Umbilical cord (tissue), 1 donor: ENCODE measurements at regions not wholly inside any gene's neighbourhood (a gene's known extent, or its start where the extent isn't known, plus 50 kb on each side); places are given as distances from the start of the nearest gene placed in this dataset.
A peak's percentile ranks its signal among the peaks of the same experiment; 100 is the strongest.

Experiments used
- DNase-seq: peaks from one replicate; pipeline ENCODE4 v3.0.0-alpha.2; 2015; ENCODE audit warnings: low spot score

DNA sequence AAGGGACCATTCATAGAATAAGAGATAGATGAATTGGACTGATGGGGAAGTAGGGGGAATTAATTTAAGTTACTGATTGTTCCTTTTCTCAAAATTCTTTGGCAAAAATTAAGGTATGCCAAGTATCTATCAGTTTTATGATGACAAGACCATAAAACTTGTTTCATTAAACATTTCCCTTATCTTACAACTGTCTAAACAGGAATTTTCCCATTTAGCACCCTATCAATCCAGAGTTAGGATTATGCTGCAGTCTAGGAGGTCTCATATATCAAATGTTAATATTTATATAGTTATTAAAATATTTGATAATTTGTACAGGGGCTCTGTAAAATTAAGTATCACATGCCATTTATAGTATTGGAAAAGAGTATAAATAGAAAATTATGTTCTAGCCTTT is 51.5 kb upstream of the ARID1B start:
- no peak for DNase-seq

DNA sequence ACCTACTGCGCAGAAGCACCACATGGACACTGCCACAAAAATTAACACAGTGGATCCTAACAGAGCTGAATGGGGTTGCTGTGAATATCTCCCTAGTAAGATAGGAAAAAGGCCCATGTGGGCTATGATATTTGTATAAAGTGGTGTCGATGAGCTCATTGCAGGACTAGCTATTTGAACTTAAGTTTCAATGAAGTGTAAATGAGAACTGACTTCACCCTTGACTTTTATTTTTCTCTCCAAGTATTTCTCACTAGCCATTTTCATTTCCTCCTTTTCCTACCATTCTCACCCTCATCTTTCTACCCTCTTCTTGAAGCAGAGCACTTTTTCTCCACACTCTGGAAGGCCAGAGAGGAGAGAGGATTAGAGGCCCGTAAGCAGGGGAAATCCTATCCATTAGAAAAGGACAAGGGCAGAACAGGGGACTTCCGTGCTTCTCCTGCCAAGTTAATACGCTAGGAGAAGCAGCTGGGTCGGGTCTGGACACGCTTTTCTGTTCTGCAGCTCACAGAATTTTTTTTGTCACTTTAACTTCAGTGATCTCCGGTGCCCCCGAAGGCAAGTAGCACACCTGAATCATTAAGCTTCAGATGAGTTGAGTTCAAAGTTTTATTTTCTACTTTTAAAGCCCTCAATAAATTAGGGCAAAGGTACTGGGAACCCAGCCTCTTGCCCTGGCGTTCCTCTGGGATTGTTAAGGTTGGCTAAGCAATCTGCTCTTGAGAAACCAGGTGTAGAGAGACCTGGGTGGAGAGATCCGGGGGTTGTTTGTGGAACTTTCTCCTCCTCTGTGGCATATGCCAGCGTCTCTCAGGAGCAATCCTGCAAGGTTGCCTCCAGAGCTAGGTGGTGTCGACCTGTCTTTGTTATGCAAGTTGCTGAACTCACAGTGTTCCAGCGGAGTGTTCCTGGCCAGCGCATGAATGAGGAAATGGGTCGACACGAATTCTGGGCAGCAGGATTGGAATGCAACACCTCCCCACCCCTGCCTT is 56.2 kb upstream of the ARID1B start:
- peak; percentile 83 for DNase-seq

DNA sequence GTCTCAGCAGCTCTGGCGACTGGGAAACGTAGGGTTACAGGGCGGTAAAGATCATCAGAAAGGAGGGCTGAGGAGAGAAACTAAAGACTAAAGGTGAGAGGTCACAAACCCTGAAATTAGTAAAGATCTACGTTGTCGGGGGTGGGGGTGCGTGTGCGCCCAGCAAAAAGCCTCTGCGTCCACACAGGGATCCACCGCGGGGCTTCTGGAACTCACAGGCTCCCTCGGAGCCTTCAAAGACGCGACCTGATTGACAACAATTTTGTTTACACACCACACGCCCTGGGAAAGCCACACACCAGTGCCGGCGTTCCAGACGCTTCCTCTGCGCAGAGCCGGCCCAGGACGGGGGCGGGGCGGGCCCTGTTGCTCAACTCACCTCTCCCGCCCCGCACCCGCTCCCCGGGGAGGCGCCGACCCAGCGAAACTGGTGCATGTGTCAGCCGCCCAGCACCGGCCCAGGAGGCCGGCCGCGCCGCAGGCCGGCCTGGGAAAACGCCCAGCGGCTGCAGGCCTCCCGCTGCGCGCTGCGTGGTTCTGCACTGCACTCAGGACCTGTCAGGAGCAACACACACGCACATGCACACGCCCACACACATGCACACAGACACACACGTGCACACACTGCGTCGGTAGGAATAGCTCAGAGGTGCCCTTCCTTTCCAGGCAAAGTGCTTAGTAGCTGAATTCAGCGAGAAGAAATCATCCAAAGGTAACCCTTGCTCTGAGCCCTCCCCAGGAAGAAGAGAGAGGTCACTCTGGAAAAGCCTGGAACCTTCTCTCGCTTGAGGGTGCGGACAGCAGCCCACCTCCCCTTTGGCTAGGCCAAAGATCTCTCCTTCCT is 57.2 kb upstream of the ARID1B start:
- DNase-seq = peak; percentile 91

- DNase-seq = no peak
Measured at GRCh38 chr6:156719395-156719719, 57.8 kb upstream of the ARID1B start.

- DNase-seq = peak; percentile 59
Measured at GRCh38 chr6:156718647-156719394, 58.4 kb upstream of the ARID1B start.

GRCh38 chr6:156717542-156717941 is 59.6 kb upstream of the ARID1B start:
- DNase-seq = no peak

DNA sequence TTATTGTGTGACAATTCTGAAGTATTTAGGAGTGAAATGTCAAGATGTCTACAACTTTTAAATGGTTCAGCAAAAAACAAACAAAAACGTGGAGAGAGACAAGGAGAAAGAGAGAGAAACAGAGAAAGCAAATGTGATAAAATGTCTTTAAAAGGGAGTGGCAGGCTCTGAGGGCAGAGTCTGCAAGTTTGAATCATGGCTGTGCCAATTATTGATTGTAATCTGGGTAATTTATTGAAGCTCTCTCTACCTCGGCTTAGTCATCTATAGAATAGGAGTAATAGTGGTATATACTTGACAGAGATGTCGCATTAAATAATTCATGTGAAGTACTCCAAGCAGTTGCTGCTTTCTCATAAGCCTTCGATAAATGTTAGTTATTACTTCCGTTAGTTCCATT is 61.3 kb upstream of the ARID1B start:
- DNase-seq = no peak

GRCh38 chr6:156713548-156713947 is 63.6 kb upstream of the ARID1B start:
- no peak for DNase-seq

- no peak for DNase-seq
Measured at GRCh38 chr6:156710479-156710878, 66.7 kb upstream of the ARID1B start.

DNA sequence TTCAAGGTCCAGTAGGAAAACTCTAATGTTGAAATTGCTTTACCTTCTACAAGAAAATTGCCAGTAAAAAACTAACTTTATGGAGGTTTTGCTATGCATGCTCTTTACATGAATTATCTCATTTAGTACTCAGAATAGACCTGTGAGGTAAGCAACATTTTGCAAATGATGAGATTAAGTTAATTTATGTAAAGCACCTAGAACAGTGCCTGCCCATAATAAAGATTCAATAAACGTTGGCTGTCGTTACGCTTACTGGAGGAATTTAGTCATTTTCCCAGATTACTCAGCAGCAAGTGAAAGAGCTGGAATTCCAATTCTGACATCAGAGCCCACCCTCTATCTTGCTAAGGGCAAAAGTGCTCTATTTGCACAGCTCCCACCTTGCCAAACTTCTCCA is 69.4 kb upstream of the ARID1B start:
- no peak for DNase-seq

- DNase-seq = no peak
Measured at GRCh38 chr6:156703719-156704118, 73.5 kb upstream of the ARID1B start.

GRCh38 chr6:156701966-156702365 is 75.2 kb upstream of the ARID1B start:
- DNase-seq = no peak

DNA sequence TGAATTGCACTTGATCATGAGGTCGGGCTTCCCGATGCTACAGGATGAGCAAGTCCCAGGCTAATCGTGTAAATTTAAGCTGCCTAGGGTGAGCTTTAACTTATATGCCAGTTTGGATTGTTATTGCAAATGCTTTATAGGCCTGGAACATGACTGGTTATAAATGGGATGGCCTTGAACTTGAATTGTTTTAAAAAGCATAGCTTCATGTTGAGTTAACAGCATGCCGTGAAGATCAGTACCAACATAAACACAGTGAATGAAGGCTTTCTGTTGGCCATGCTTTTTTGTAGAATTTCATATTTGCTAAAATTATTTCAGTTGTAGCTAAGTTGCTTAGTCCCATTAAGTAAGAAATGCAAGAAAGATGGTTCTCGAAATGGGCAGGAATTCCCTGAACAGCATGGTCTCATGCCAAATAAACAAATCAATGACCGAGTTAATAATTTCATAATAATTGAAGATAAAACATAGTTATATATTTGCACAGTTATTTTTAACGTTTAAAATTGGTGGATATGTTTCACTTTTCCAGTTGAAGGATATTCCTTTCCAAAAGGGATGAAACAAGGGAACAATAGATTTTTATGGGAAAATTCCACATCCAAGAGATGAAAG is 76.6 kb upstream of the ARID1B start:
- no peak for DNase-seq

GRCh38 chr6:156699935-156700334 is 77.2 kb upstream of the ARID1B start:
- no peak for DNase-seq

DNA sequence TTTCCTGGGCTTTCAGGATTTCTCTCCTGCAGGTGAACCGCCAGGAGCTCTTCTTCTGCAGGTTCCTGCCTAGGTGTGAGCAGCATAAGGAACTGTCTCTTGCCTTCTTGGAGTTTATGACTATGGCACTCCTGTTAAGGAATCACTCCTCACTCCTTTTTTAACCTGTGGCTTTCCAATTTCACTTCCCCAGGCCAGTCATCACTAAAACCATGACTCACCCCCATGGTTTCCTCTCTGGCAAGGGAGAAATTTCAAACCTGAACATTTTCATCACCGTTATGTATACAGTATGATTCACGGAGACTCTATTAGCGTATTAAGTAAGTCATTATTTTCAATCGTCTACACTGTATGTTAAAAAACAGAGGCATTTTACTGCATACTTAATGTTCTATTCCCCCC is 78.2 kb upstream of the ARID1B start:
- no peak for DNase-seq

- DNase-seq = no peak
Measured at GRCh38 chr6:156698239-156699016, 78.8 kb upstream of the ARID1B start.

DNA sequence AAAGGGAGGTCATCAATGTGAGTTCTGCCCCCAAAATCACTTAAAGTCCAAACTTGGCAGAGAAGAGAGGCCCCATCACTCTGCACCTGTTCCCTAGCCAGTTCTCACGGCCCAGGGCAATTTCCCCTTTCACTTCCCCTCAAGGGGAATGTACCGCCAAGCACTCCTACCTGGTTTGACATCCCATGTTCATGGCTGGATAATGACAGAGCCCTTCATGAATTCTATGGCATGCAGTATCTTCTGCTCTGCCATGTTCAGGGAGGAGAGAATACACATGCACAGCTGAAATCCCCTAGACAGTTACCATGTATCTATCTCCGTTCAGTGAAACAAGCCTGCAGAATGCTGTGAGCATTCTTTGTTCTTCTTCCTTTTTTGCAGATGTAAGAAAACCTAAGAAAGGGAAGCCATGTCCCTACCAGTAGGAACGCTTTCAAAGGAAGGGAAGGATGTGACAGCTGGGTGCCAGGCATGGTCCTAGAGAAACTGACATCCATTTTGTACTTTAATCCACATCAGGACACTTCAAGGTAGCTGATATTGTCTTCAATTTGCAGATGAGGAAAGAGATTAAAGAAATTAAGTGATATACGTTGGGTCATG is 79.8 kb upstream of the ARID1B start:
- no peak for DNase-seq

DNA sequence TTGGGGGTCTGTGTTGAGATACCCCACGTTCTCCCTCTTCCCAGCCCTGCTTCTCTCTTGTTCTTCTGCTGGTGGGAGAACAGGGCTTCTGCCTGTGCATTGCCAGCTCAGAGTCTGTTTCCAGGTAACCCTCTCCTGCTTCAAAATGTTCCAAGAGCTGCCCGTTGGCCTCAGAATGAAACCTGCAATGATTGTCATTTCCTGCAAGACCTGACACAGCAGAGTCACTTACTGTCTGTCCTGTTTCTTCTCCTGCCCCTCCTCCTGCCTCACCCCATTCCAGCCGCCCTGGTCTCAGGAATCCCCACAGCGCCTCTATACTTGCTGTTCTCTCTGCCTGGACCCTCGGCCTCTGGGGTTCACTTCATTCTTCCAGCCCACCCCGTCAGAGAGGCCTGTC is 81.4 kb upstream of the ARID1B start:
- peak; percentile 28 for DNase-seq

DNA sequence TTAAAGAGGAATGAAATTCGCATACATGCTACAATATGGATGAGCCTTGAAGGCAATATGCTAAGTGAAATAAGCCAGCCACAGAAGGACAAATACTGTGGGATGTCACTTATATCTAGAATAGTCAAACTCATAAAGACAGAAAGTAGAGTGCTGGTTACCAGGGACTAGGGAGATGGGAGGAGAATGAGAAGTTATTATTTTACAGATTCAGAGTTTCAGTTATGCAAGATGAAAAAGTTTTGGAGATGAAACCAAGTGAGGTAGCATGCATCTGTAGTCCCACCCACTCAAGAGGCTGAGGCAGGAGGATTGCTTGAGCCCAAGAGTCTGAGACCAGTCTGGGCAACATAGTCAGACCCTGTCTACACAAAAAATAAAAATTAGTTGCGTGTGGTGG is 82.5 kb upstream of the ARID1B start:
- no peak for DNase-seq

- no peak for DNase-seq
Measured at GRCh38 chr6:156691018-156691417, 86.2 kb upstream of the ARID1B start.
